GM12878 (cell line): ENCODE measurements at regions not wholly inside any gene's neighbourhood (a gene's known extent, or its start where the extent isn't known, plus 50 kb on each side); places are given as distances from the start of the nearest gene placed in this dataset.

Experiments used
- CHD1 ChIP-seq: IDR thresholded peaks from 2 replicates; pipeline ENCODE4 v1.6.1; 2012; ENCODE audit warnings: low read depth, low read length, improper control_type of control experiment
- CHD2 ChIP-seq: IDR thresholded peaks from 2 replicates; pipeline ENCODE4 v1.6.1; 2011; ENCODE audit warnings: low read depth, low read length, improper control_type of control experiment, borderline replicate concordance
- CHD4 ChIP-seq: fragments of 200-600 bp; sonication (generic); IDR thresholded peaks from 2 replicates; pipeline ENCODE4 v1.6.1; 2016; ENCODE audit warnings: mild to moderate bottlenecking
- CUX1 ChIP-seq: IDR thresholded peaks from 2 replicates; pipeline ENCODE4 v1.6.1; 2012; ENCODE audit warnings: improper control_type of control experiment, low read depth, low read length; ENCODE audit not compliant: insufficient replicate concordance
- HSF1 ChIP-seq: fragments of 150-350 bp; IDR thresholded peaks from 2 replicates; pipeline ENCODE4 v1.6.1; 2014; ENCODE audit warnings: mild to moderate bottlenecking, low read depth, low read length
- JUND ChIP-seq: IDR thresholded peaks from 2 replicates; pipeline ENCODE4 v1.6.1; 2012; ENCODE audit warnings: low read depth, mild to moderate bottlenecking, low read length, improper control_type of control experiment, moderate library complexity
- MAX ChIP-seq: IDR thresholded peaks from 2 replicates; pipeline ENCODE4 v1.6.1; 2012; ENCODE audit warnings: low read depth, low read length, improper control_type of control experiment
- NBN ChIP-seq: fragments of 450-650 bp; IDR thresholded peaks from 2 replicates; pipeline ENCODE4 v1.6.1; 2016
- NFIC ChIP-seq: IDR thresholded peaks from 2 replicates; pipeline ENCODE4 v1.6.1; 2012; ENCODE audit warnings: low read depth, mild to moderate bottlenecking, inconsistent platforms, low read length, moderate library complexity
- NFYB ChIP-seq: IDR thresholded peaks from 2 replicates; pipeline ENCODE4 v1.6.1; 2011; ENCODE audit warnings: low read depth, mild to moderate bottlenecking, low read length, improper control_type of control experiment, moderate library complexity; ENCODE audit not compliant: insufficient read depth
- NR2C1 ChIP-seq: fragments of 450-650 bp; IDR thresholded peaks from 2 replicates; pipeline ENCODE4 v1.6.1; 2017; ENCODE audit warnings: antibody characterized with exemption, mild to moderate bottlenecking, moderate library complexity
- RAD51 ChIP-seq: fragments of 450-650 bp; IDR thresholded peaks from 2 replicates; pipeline ENCODE4 v1.6.1; 2016; ENCODE audit warnings: moderate library complexity, mild to moderate bottlenecking, inconsistent platforms
- SIX5 ChIP-seq: IDR thresholded peaks from 2 replicates; pipeline ENCODE4 v1.6.1; 2011; ENCODE audit warnings: mild to moderate bottlenecking, low read depth, low read length, moderate library complexity; ENCODE audit not compliant: severe bottlenecking
- SMC3 ChIP-seq: IDR thresholded peaks from 2 replicates; pipeline ENCODE4 v1.6.1; 2011; ENCODE audit warnings: low read length, improper control_type of control experiment, borderline replicate concordance
- WRNIP1 ChIP-seq: IDR thresholded peaks from 2 replicates; pipeline ENCODE4 v1.6.1; 2011; ENCODE audit warnings: low read depth, low read length, improper control_type of control experiment, borderline replicate concordance
- TF ChIP-seq, protein P1 (sequence below): fragments of 450-650 bp; conservative IDR thresholded peaks from 2 replicates; pipeline ENCODE4 v1.6.1; 2017; ENCODE audit warnings: mild to moderate bottlenecking, moderate library complexity
- TF ChIP-seq, protein P2 (sequence below): IDR thresholded peaks from 2 replicates; pipeline ENCODE4 v1.6.1; 2012; ENCODE audit warnings: low read depth, low read length, improper control_type of control experiment
- TF ChIP-seq, protein P3 (sequence below): IDR thresholded peaks from 2 replicates; pipeline ENCODE4 v1.6.1; 2012; ENCODE audit warnings: mild to moderate bottlenecking, low read depth, low read length

DNA sequence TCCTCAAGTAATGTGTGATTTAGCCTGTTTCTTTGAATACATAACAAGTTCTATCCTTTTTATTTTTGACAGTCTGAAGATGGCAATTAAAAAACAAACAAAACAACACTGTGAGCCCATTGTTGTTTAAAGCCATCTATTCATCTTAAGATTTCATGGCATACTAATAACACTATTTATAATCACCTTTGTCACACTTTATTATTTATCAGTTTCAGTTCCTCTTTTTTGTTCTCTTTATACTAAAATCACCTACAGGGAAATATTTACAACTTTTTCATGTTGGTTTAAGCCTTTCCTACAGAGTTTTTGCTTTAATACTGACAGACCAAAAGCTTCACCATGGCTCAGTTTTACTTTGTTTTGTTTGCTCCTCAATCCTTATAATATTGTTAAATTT, 247.4 kb upstream of the CTSO start (continued):
- TF ChIP-seq SIX5 = no peak
- TF ChIP-seq CHD4 = no peak
- no peak for TF ChIP-seq CHD1
- TF ChIP-seq NR2C1 = no peak
- TF ChIP-seq RAD51 = no peak
- TF ChIP-seq, protein P1, sequence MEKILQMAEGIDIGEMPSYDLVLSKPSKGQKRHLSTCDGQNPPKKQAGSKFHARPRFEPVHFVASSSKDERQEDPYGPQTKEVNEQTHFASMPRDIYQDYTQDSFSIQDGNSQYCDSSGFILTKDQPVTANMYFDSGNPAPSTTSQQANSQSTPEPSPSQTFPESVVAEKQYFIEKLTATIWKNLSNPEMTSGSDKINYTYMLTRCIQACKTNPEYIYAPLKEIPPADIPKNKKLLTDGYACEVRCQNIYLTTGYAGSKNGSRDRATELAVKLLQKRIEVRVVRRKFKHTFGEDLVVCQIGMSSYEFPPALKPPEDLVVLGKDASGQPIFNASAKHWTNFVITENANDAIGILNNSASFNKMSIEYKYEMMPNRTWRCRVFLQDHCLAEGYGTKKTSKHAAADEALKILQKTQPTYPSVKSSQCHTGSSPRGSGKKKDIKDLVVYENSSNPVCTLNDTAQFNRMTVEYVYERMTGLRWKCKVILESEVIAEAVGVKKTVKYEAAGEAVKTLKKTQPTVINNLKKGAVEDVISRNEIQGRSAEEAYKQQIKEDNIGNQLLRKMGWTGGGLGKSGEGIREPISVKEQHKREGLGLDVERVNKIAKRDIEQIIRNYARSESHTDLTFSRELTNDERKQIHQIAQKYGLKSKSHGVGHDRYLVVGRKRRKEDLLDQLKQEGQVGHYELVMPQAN = no peak
- no peak for TF ChIP-seq HSF1
- TF ChIP-seq MAX = no peak
- TF ChIP-seq CHD2 = no peak; the same call in 1 of the 2 replicates
- TF ChIP-seq, protein P2, sequence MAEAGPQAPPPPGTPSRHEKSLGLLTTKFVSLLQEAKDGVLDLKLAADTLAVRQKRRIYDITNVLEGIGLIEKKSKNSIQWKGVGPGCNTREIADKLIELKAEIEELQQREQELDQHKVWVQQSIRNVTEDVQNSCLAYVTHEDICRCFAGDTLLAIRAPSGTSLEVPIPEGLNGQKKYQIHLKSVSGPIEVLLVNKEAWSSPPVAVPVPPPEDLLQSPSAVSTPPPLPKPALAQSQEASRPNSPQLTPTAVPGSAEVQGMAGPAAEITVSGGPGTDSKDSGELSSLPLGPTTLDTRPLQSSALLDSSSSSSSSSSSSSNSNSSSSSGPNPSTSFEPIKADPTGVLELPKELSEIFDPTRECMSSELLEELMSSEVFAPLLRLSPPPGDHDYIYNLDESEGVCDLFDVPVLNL = no peak
- TF ChIP-seq SMC3 = no peak
- TF ChIP-seq WRNIP1 = no peak
- TF ChIP-seq, protein P3, sequence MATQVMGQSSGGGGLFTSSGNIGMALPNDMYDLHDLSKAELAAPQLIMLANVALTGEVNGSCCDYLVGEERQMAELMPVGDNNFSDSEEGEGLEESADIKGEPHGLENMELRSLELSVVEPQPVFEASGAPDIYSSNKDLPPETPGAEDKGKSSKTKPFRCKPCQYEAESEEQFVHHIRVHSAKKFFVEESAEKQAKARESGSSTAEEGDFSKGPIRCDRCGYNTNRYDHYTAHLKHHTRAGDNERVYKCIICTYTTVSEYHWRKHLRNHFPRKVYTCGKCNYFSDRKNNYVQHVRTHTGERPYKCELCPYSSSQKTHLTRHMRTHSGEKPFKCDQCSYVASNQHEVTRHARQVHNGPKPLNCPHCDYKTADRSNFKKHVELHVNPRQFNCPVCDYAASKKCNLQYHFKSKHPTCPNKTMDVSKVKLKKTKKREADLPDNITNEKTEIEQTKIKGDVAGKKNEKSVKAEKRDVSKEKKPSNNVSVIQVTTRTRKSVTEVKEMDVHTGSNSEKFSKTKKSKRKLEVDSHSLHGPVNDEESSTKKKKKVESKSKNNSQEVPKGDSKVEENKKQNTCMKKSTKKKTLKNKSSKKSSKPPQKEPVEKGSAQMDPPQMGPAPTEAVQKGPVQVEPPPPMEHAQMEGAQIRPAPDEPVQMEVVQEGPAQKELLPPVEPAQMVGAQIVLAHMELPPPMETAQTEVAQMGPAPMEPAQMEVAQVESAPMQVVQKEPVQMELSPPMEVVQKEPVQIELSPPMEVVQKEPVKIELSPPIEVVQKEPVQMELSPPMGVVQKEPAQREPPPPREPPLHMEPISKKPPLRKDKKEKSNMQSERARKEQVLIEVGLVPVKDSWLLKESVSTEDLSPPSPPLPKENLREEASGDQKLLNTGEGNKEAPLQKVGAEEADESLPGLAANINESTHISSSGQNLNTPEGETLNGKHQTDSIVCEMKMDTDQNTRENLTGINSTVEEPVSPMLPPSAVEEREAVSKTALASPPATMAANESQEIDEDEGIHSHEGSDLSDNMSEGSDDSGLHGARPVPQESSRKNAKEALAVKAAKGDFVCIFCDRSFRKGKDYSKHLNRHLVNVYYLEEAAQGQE = no peak
- peak; percentile 94 for TF ChIP-seq NFIC
- TF ChIP-seq NBN = peak; percentile 67
- TF ChIP-seq CUX1 = no peak
- TF ChIP-seq JUND = no peak
- TF ChIP-seq NFYB = no peak
